HG03159 (cell line): ENCODE measurements at regions not wholly inside any gene's neighbourhood (a gene's known extent, or its start where the extent isn't known, plus 50 kb on each side); places are given as distances from the start of the nearest gene placed in this dataset.

ENCODE experiments used
- ATAC-seq: cut with Tn5 transposase; IDR thresholded peaks from one replicate; pipeline ENCODE4 v1.9.1; 2021; ENCODE audit warnings: mild to moderate bottlenecking, moderate library complexity; ENCODE audit not compliant: unreplicated experiment

GRCh38 chr2:76330865-76331264 lies 620.1 kb upstream of the GCFC2 start:
- no peak for ATAC-seq

- no peak for ATAC-seq
Observed at GRCh38 chr2:76326636-76327035, 615.9 kb upstream of the GCFC2 start.

- ATAC-seq, result no peak
Observed at GRCh38 chr2:76323381-76323780, 612.7 kb upstream of the GCFC2 start.

- no peak for ATAC-seq
Observed at GRCh38 chr2:76320716-76321115, 610.0 kb upstream of the GCFC2 start.

- ATAC-seq, result no peak
Observed at GRCh38 chr2:76318848-76319360, 608.2 kb upstream of the GCFC2 start.

GRCh38 chr2:76316691-76317090 lies 606.0 kb upstream of the GCFC2 start:
- ATAC-seq, result no peak

GRCh38 chr2:76314271-76315020 lies 603.7 kb upstream of the GCFC2 start:
- ATAC-seq, result no peak

GRCh38 chr2:76312236-76312635 lies 601.5 kb upstream of the GCFC2 start:
- ATAC-seq, result no peak

- ATAC-seq, result no peak
Observed at GRCh38 chr2:76311728-76312127, 601.0 kb upstream of the GCFC2 start.

- no peak for ATAC-seq
Observed at GRCh38 chr2:76310894-76311633, 600.3 kb upstream of the GCFC2 start.

GRCh38 chr2:76307495-76307894 lies 596.8 kb upstream of the GCFC2 start:
- no peak for ATAC-seq

GRCh38 chr2:76298041-76298440 lies 587.3 kb upstream of the GCFC2 start:
- ATAC-seq, result no peak

GRCh38 chr2:76296438-76296837 lies 585.7 kb upstream of the GCFC2 start:
- no peak for ATAC-seq

- ATAC-seq, result no peak
Observed at GRCh38 chr2:76295762-76296161, 585.0 kb upstream of the GCFC2 start.

GRCh38 chr2:76288598-76288997 lies 577.9 kb upstream of the GCFC2 start:
- ATAC-seq, result no peak

- ATAC-seq, result no peak
Observed at GRCh38 chr2:76288146-76288545, 577.4 kb upstream of the GCFC2 start.

GRCh38 chr2:76283350-76283749 lies 572.6 kb upstream of the GCFC2 start:
- ATAC-seq, result no peak

- ATAC-seq, result no peak
Observed at GRCh38 chr2:76281156-76281841, 570.6 kb upstream of the GCFC2 start.

GRCh38 chr2:76280686-76281085 lies 570.0 kb upstream of the GCFC2 start:
- ATAC-seq, result no peak

GRCh38 chr2:76279142-76279541 lies 568.4 kb upstream of the GCFC2 start:
- ATAC-seq, result no peak

- ATAC-seq, result no peak
Observed at GRCh38 chr2:76275788-76276187, 565.1 kb upstream of the GCFC2 start.

GRCh38 chr2:76274676-76275075 lies 564.0 kb upstream of the GCFC2 start:
- ATAC-seq, result no peak
